Stimulated activated CD4-positive, alpha-beta T cell treated with anti-CD3 and anti-CD28 coated beads, Interleukin-2, amount 100 ng/mL, for 4 hours (primary cell): ENCODE measurements at regions not wholly inside any gene's neighbourhood (a gene's known extent, or its start where the extent isn't known, plus 50 kb on each side); places are given as distances from the start of the nearest gene placed in this dataset.
"Not testable (repeated sequence)": the region's sequence is repeated elsewhere in the genome, so short reads cannot be mapped to it uniquely, and the experiment has no call there.

ENCODE experiments used
- DNase-seq: peaks from one replicate; pipeline ENCODE4 v3.0.0-alpha.2; 2020; ENCODE audit warnings: low read depth

- DNase-seq: no peak
Observed at GRCh38 chr1:88544195-88544594, 139.9 kb upstream of the PKN2 start.

- DNase-seq: no peak
Observed at GRCh38 chr1:88549536-88549935, 134.5 kb upstream of the PKN2 start.

- no peak for DNase-seq
Observed at GRCh38 chr1:88552226-88552625, 131.8 kb upstream of the PKN2 start.

GRCh38 chr1:88557014-88557413 is 127.1 kb upstream of the PKN2 start:
- DNase-seq: no peak

- no peak for DNase-seq
Observed at GRCh38 chr1:88560621-88561020, 123.5 kb upstream of the PKN2 start.

GRCh38 chr1:88562991-88563390 is 121.1 kb upstream of the PKN2 start:
- DNase-seq: no peak

- DNase-seq: no peak
Observed at GRCh38 chr1:88566615-88567387, 117.3 kb upstream of the PKN2 start.

GRCh38 chr1:88571506-88571905 is 112.6 kb upstream of the PKN2 start:
- no peak for DNase-seq

- DNase-seq: no peak
Observed at GRCh38 chr1:88579598-88579997, 104.5 kb upstream of the PKN2 start.

- no peak for DNase-seq
Observed at GRCh38 chr1:88581703-88582102, 102.4 kb upstream of the PKN2 start.

- no peak for DNase-seq
Observed at GRCh38 chr1:88593358-88593757, 90.7 kb upstream of the PKN2 start.

GRCh38 chr1:88595355-88596002 is 88.6 kb upstream of the PKN2 start:
- DNase-seq: no peak

- DNase-seq: not testable (repeated sequence)
Observed at GRCh38 chr1:88597973-88598372, 86.1 kb upstream of the PKN2 start.

- DNase-seq: no peak
Observed at GRCh38 chr1:88608139-88608943, 75.7 kb upstream of the PKN2 start.

GRCh38 chr1:88609051-88609450 is 75.0 kb upstream of the PKN2 start:
- no peak for DNase-seq

GRCh38 chr1:88610687-88611086 is 73.4 kb upstream of the PKN2 start:
- DNase-seq: no peak

- no peak for DNase-seq
Observed at GRCh38 chr1:88612292-88612691, 71.8 kb upstream of the PKN2 start.

GRCh38 chr1:88612773-88613172 is 71.3 kb upstream of the PKN2 start:
- DNase-seq: no peak

- DNase-seq: no peak
Observed at GRCh38 chr1:88618331-88618730, 65.7 kb upstream of the PKN2 start.

- not testable (repeated sequence) for DNase-seq
Observed at GRCh38 chr1:88623101-88623500, 61.0 kb upstream of the PKN2 start.
